PC-9 (cell line): ENCODE measurements at regions not wholly inside any gene's neighbourhood (a gene's known extent, or its start where the extent isn't known, plus 50 kb on each side); places are given as distances from the start of the nearest gene placed in this dataset.

Experiments used
- EZH2 ChIP-seq: fragments of 200-600 bp; sonication (generic); IDR thresholded peaks from 2 replicates; pipeline ENCODE4 v1.8.0; 2017; ENCODE audit warnings: antibody characterized with exemption, low read depth
- TF ChIP-seq, protein P1 (sequence below): fragments of 200-600 bp; sonication (generic); conservative IDR thresholded peaks from 2 replicates; pipeline ENCODE4 v1.6.1; 2017; ENCODE audit warnings: mixed run types, antibody characterized with exemption, mild to moderate bottlenecking, moderate library complexity

DNA sequence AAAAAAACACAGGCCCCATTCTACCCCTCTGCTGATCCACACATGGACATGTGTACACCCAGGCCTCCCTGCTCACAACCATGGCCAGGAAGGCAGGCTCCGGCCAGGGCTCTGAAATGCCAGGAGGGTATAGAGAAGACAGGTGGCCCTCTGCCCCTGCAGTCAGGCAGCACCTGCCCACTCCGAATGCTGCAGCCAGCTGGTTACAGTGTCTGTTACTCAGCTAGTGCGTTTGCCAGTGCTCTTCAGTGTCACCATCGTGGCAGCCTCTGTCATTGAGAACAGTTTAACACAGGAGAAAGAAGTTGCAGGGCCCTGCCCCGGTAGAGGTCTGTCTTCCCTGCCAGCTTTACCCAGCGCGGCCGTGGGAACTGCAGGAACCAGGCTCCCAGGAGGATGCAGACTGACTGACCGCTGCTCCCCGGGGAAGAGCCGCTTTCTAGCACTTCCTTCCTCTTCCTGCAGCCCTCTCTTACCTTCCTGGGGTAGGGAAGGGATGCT lies 128.8 kb upstream of the FAM20C start:
- TF ChIP-seq, protein P1, sequence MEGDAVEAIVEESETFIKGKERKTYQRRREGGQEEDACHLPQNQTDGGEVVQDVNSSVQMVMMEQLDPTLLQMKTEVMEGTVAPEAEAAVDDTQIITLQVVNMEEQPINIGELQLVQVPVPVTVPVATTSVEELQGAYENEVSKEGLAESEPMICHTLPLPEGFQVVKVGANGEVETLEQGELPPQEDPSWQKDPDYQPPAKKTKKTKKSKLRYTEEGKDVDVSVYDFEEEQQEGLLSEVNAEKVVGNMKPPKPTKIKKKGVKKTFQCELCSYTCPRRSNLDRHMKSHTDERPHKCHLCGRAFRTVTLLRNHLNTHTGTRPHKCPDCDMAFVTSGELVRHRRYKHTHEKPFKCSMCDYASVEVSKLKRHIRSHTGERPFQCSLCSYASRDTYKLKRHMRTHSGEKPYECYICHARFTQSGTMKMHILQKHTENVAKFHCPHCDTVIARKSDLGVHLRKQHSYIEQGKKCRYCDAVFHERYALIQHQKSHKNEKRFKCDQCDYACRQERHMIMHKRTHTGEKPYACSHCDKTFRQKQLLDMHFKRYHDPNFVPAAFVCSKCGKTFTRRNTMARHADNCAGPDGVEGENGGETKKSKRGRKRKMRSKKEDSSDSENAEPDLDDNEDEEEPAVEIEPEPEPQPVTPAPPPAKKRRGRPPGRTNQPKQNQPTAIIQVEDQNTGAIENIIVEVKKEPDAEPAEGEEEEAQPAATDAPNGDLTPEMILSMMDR = no peak
- TF ChIP-seq EZH2 = no peak
